ENCODE measurements at regions not wholly inside any gene's neighbourhood (a gene's known extent, or its start where the extent isn't known, plus 50 kb on each side); places are given as distances from the start of the nearest gene placed in this dataset.

DNA sequence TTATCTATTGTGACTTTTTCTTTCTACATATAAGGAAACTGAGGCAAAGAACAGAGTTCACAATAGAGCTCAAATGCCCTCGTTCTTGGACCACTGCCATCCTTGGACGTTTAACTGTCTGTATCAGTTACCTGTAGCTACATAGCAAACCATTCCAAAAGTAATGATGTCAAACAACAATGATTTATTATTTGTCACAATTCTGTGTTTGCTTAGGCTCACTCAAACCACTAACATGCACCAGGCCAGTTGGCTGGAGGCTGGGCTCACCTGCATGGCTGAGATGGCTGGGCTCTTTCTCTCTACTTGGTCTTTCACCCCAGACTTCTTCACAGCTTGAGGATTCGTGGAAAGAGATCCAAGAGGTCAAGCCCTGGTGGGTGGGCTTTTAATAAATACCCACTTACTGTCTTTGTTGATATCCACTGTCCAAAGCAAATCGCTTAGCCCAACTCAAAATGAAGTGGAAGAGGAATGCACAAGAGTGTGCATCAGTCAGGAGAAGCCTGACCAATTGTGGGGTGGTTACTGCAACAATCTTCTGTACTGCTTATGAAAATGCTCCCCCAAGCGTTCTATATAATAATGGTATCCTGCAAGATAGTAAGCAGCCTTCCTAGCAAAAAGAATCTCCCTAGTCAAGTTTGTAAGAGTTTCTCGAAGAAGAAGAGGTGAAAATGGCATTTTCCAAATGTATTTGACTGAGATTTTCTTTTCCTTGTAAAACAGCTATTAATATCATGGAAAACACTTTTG lies 163.5 kb upstream of the NT5C1B start:
- Histone ChIP-seq H3K36me3 (no peaks in the 10 kb centered on the region), H3K27me3 (no peaks in the 10 kb centered on the region), H3K4me3 (no peak overlapping the region), H3K9me3 (no peaks in the 10 kb centered on the region), H3K27ac (no peak overlapping the region), H3K4me1 (no peaks in the 10 kb centered on the region)
- DNase-seq (ENCODE audit: extremely low spot score in 2 of 2), result no peak
- TF ChIP-seq, protein P1, sequence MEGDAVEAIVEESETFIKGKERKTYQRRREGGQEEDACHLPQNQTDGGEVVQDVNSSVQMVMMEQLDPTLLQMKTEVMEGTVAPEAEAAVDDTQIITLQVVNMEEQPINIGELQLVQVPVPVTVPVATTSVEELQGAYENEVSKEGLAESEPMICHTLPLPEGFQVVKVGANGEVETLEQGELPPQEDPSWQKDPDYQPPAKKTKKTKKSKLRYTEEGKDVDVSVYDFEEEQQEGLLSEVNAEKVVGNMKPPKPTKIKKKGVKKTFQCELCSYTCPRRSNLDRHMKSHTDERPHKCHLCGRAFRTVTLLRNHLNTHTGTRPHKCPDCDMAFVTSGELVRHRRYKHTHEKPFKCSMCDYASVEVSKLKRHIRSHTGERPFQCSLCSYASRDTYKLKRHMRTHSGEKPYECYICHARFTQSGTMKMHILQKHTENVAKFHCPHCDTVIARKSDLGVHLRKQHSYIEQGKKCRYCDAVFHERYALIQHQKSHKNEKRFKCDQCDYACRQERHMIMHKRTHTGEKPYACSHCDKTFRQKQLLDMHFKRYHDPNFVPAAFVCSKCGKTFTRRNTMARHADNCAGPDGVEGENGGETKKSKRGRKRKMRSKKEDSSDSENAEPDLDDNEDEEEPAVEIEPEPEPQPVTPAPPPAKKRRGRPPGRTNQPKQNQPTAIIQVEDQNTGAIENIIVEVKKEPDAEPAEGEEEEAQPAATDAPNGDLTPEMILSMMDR (IDR thresholded peaks at IDR 0.05), result no peak
- TF ChIP-seq POLR2AphosphoS5 (IDR thresholded peaks at IDR 0.05; ENCODE audit: insufficient read depth in 1 of 2, low read depth in 1 of 2) (no peak), POLR2A (IDR thresholded peaks at IDR 0.05) (no peak)
- intact Hi-C loops (cut with DNase I), result loop anchor here (2.0 kb wide), 1 partner anchor 608 kb away; no protein-coding TSS in a partner anchor

DNA sequence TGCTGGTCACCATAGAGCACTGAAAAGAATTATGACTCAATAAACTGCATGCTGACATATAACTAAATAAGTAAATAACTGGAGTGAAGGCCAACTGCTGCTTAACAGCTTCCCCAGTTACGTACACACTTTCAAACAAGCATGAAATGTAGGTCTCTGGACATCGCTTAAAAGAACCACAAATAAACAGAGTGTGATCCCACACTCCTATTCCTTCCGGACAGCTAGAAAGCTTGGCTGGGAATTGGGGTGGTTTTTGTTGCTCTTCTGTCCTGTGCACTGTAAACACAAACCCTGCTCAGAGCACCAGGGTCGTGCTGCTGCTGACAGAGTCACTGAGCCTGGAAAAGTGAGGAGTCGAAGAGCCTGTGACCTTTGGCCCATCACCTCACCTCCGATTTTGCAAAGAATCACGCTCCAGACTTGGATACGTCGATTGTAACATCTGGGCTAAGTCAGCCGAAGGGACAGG lies 162.7 kb upstream of the NT5C1B start:
- Histone ChIP-seq H3K27me3 (no peaks in the 10 kb centered on the region), H3K27ac (no peak overlapping the region), H3K9me3 (no peaks in the 10 kb centered on the region), H3K4me3 (no peak overlapping the region), H3K4me1 (no peaks in the 10 kb centered on the region), H3K36me3 (no peaks in the 10 kb centered on the region)
- TF ChIP-seq POLR2A (IDR thresholded peaks at IDR 0.05) (no peak), POLR2AphosphoS5 (IDR thresholded peaks at IDR 0.05; ENCODE audit: insufficient read depth in 1 of 2, low read depth in 1 of 2) (no peak)
- TF ChIP-seq, protein P1 (IDR thresholded peaks at IDR 0.05), result no peak
- no peak for DNase-seq (ENCODE audit: extremely low spot score in 2 of 2)
- intact Hi-C loops (cut with DNase I), result loop anchor here (2.0 kb wide), 1 partner anchor 609 kb away; no protein-coding TSS in a partner anchor

DNA sequence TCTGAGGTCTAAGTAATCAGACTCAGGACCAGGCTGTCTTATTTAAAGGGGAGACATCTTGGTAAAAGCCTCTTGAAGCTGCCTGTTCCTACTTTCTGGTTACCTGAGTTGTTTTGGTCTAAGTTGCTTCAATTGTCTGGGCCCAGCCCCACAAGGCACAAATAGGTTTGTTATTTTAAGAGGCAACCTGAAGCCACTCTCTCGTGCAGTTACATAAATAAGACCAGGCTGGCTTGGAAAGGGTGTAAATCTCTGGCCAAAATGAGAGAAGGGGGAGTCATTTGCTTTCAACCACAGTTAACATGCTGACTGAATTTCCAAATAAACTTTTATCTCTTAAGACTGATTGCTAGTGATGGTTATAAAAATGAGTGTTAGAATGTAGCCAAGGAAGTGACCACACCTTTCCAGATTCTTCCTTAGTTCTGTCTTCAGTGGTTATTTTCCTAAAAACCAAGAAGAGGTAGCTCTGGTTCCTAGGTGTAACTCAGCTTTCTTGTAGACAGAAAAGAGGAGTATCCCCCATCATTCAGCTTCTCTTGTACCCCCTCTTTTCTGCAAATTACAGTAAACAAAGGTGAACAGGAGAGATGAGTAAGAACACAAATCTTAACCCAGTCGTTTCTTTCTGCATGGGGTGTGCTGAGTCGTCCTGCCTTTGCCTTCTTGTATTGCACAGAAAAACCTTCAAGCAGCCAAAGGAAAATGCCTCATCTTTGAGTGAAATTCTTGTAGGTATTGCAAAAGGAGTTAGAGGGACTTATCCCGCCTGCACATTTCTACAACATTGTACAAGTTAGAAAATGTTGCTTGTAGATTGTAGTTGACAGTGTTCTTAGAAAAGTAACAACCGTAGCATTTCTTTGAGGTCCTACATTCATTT lies 161.5 kb upstream of the NT5C1B start:
- Histone ChIP-seq H3K9me3 (no peaks in the 10 kb centered on the region), H3K27ac (peak overlapping the region; percentile 0), H3K4me1 (no peaks in the 10 kb centered on the region), H3K4me3 (no peak overlapping the region), H3K36me3 (no peaks in the 10 kb centered on the region), H3K27me3 (no peaks in the 10 kb centered on the region)
- intact Hi-C loops (cut with DNase I), result no loop called here
- no peak for TF ChIP-seq POLR2AphosphoS5 (IDR thresholded peaks at IDR 0.05; ENCODE audit: insufficient read depth in 1 of 2, low read depth in 1 of 2)
- TF ChIP-seq, protein P1 (IDR thresholded peaks at IDR 0.05), result peak in 1 of 3 experiments; percentile 10
- DNase-seq (ENCODE audit: extremely low spot score in 2 of 2), result no peak

DNA sequence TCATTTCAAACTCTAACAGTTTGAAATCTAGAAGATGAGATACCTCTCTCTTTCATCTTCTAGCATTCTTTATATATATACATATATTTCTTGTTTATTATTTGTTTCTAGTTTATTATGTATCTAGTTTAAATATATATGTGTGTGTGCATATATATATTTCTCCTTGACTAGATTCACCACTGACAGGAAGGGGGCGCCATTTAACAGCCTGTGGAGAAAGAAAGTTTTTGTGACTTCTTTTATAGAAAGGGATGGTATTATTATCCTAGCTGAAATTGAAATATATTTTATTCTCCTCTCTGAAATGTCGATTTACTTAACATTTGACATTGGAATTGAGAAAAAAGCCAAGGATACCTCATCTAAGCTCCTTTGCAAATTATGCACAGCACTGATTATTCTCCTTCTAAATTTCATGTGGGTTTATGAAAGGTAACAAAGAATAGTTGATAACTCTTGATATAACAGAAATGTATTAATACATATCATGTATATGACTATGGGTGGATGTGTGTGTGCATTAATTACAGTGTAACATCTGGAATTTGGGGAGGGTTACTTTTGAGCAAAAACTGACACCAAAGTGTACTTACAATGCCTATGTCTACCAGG lies 160.7 kb upstream of the NT5C1B start:
- no peak overlapping the region for H3K4me3 ChIP-seq
- TF ChIP-seq POLR2A (IDR thresholded peaks at IDR 0.05), result no peak
- TF ChIP-seq POLR2AphosphoS5 (IDR thresholded peaks at IDR 0.05; ENCODE audit: insufficient read depth in 1 of 2, low read depth in 1 of 2), result no peak
- TF ChIP-seq, protein P1 (IDR thresholded peaks at IDR 0.05), result peak; percentile 47 to 74 (median 49)
- no peaks in the 10 kb centered on the region for H3K36me3 ChIP-seq
- no peak overlapping the region for H3K27ac ChIP-seq
- no peaks in the 10 kb centered on the region for H3K4me1 ChIP-seq
- intact Hi-C loops (cut with DNase I), result loop anchor here (10.0 kb wide), 1 partner anchor 1115 kb away; no protein-coding TSS in a partner anchor
- H3K9me3 ChIP-seq, result no peaks in the 10 kb centered on the region
- H3K27me3 ChIP-seq, result no peaks in the 10 kb centered on the region
- no peak for DNase-seq (ENCODE audit: extremely low spot score in 2 of 2)

Measured in vagina (tissue), 2 donors.